Panc1 (cell line): ENCODE measurements at regions not wholly inside any gene's neighbourhood (a gene's known extent, or its start where the extent isn't known, plus 50 kb on each side); places are given as distances from the start of the nearest gene placed in this dataset.

Experiments
- POLR2AphosphoS5 ChIP-seq: IDR thresholded peaks from 2 replicates; pipeline ENCODE4 v1.6.1; 2012; ENCODE audit warnings: mild to moderate bottlenecking, low read depth, low read length, moderate library complexity
- SIN3A ChIP-seq: IDR thresholded peaks from 2 replicates; pipeline ENCODE4 v1.6.1; 2012; ENCODE audit warnings: low read depth, mild to moderate bottlenecking, low read length, moderate library complexity, borderline replicate concordance; ENCODE audit not compliant: insufficient read depth
- TCF7L2 ChIP-seq: IDR thresholded peaks from 2 replicates; pipeline ENCODE4 v1.6.1; 2011; ENCODE audit warnings: mild to moderate bottlenecking, low read depth, low read length, inconsistent platforms
- TF ChIP-seq, protein P1 (sequence below): fragments of 450-650 bp; IDR thresholded peaks from 2 replicates; pipeline ENCODE4 v1.5.1; 2017; ENCODE audit warnings: mild to moderate bottlenecking
- TF ChIP-seq, protein P2 (sequence below), 2 experiments: IDR thresholded peaks; 2 replicates each; pipeline ENCODE4 v1.6.1; 2011 to 2012; ENCODE audit warnings: low read depth in 2 of 2, control low read depth in 1 of 2, low read length in 1 of 2, mild to moderate bottlenecking in 1 of 2, moderate library complexity in 1 of 2; ENCODE audit not compliant: insufficient read depth in 1 of 2

DNA sequence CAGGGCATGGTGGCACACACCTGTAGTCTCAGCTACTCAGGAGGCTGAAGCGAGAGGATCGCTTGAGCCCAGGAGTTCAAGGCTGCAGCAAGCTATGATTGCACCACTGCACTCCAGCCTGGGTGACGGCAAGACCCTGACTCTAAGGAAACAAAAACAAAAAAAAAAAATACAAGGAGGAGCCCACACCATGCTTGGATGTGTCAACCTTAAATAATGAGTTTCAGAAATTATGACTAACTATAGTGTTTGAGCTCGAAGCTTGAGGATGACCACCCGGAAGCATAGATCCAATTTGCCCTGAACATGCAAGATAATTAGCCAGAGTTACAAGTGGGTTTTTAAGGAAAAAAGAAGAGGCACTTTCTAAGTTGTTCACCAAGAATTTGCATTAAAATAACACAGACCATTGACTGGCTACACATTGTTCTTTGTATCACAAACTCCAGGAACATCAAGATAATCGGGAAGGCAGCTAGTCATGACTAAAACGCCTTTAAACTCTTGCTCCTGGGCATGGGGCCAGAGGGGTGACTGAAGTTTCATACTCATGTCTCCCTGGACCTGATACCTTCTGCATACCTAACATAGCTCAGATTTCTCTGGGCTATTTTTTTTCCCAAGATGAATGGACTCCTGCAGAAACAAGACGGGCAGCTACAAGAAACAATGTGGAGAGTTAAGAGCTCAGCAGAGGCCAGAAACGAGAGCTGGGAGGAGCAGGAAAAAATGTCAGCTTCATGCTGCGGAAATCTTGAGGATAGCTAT lies 289.6 kb downstream of the PREX1 start:
- TF ChIP-seq, protein P1, sequence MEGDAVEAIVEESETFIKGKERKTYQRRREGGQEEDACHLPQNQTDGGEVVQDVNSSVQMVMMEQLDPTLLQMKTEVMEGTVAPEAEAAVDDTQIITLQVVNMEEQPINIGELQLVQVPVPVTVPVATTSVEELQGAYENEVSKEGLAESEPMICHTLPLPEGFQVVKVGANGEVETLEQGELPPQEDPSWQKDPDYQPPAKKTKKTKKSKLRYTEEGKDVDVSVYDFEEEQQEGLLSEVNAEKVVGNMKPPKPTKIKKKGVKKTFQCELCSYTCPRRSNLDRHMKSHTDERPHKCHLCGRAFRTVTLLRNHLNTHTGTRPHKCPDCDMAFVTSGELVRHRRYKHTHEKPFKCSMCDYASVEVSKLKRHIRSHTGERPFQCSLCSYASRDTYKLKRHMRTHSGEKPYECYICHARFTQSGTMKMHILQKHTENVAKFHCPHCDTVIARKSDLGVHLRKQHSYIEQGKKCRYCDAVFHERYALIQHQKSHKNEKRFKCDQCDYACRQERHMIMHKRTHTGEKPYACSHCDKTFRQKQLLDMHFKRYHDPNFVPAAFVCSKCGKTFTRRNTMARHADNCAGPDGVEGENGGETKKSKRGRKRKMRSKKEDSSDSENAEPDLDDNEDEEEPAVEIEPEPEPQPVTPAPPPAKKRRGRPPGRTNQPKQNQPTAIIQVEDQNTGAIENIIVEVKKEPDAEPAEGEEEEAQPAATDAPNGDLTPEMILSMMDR, result no peak
- TF ChIP-seq POLR2AphosphoS5, result no peak
- no peak for TF ChIP-seq TCF7L2
- TF ChIP-seq SIN3A, result no peak
- TF ChIP-seq, protein P2, sequence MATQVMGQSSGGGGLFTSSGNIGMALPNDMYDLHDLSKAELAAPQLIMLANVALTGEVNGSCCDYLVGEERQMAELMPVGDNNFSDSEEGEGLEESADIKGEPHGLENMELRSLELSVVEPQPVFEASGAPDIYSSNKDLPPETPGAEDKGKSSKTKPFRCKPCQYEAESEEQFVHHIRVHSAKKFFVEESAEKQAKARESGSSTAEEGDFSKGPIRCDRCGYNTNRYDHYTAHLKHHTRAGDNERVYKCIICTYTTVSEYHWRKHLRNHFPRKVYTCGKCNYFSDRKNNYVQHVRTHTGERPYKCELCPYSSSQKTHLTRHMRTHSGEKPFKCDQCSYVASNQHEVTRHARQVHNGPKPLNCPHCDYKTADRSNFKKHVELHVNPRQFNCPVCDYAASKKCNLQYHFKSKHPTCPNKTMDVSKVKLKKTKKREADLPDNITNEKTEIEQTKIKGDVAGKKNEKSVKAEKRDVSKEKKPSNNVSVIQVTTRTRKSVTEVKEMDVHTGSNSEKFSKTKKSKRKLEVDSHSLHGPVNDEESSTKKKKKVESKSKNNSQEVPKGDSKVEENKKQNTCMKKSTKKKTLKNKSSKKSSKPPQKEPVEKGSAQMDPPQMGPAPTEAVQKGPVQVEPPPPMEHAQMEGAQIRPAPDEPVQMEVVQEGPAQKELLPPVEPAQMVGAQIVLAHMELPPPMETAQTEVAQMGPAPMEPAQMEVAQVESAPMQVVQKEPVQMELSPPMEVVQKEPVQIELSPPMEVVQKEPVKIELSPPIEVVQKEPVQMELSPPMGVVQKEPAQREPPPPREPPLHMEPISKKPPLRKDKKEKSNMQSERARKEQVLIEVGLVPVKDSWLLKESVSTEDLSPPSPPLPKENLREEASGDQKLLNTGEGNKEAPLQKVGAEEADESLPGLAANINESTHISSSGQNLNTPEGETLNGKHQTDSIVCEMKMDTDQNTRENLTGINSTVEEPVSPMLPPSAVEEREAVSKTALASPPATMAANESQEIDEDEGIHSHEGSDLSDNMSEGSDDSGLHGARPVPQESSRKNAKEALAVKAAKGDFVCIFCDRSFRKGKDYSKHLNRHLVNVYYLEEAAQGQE (IDR thresholded peaks at IDR 0.05; ENCODE audit: insufficient read depth in 1 of 2, low read depth in 2 of 2, low read length in 1 of 2), result no peak
